SK-N-DZ (cell line): ENCODE measurements at regions not wholly inside any gene's neighbourhood (a gene's known extent, or its start where the extent isn't known, plus 50 kb on each side); places are given as distances from the start of the nearest gene placed in this dataset.

Experiments
- DNase-seq: peaks from one replicate; pipeline ENCODE4 v3.0.0-alpha.2; 2015; ENCODE audit warnings: low spot score

DNA sequence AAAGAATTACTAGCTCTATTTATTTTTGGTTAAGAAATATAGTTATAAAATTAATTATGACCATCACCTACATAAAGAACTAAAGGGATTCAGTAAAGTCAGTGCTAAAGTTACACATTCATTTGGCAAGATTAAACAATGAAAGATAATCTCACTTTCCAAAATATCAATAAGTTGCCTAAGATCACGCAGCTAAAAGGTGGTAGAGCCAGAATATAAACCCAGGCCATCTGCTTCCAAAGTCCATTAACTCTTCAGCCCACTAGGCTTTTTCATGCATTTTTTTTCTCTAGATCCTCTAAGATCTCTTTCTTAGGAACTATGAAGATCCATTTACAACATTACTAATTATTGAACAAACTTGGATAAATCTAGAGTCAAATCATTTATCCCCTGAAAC lies 66.6 kb upstream of the RND3 start:
- no peak for DNase-seq

DNA sequence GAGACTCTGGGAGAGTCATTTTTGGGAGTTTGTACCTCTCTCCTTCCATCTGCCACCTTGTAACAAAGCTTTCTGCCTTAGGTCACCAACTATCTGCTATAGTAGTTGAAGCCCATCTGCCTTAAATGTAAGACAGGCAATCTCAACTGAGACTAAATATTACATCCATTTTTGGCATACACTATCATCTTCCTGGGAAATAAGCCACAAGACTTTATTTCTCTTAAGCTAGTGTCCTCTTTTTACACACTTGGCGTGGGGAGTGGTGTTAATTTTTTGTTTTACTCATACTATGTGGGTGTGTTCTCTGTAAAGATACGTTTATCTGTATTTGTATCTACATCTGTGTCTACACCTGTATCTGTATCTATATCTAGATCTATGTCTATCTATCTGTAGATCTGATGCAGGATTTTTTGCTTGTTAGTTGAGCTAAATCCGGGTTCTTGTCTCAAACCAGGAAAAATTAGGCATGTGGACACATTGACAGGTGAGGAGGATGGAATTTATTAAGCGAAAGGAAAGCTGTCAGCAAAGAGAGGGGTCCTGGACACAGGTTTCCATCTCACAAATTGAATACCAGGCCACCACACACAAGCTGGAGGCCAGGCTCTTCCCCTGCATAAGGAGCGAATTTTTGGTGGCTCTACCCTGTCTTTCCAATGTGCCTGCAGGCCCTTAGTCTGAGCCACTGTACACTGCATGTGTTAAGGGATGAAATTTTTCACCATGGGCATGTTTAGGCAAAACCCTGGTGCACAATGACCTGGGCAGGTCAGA lies 64.8 kb upstream of the RND3 start:
- no peak for DNase-seq

DNA sequence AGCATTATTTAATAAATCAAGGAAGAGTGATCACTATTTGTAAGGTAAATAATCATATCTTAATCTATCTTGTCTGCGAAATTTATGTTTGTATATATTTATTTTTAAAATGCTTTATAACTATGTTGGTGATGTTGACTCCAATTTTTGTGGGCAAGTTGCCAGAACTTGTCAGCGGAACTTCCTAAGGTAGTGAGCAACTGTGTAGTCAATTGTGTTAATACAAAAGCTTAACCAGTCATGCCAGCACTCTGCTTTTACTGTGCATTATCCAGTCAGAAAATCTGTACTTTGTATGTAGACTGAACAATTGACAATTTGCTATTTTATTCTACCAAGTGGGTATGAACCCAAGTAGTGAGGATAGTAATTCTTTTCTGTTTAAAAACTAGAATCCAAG lies 61.9 kb upstream of the RND3 start:
- DNase-seq, result no peak

DNA sequence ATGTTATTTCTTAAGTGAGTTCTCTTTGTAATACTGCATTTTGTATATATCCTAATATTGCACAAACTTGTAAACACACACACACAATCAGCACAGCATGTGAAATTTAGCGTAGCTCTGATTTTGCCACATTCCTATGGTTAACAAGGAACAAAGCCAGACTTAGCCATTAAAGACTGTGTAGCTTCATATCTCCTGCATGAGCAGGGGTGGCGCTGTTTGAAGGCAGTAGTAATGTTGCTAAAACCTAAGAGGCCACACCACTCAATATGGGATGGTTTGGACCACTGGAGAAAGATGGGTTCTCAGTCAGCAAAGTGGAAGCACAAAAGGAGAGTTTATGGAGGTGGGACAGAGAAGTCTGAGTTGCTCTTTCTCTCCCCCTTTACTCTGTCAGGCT lies 61.1 kb upstream of the RND3 start:
- DNase-seq, result peak; percentile 17

DNA sequence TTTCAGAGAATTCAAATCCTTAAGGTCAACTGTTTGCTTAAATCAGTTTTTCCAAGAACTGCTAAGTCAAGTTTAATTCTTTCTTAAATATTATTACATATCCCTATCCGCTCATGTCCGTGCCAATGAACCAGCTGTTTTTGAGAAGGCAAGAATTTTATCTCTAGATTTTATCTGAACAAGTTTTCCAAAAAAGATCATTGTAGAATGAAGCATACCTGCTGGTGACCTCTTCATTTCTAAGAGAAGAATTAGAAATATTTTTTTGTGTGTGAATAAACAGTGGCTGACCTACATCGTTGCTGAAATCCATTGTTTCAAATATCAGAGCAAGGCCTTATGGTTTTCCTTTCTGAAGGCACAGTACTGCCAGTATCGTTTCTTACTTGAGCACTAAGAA lies 58.4 kb upstream of the RND3 start:
- DNase-seq, result no peak

DNA sequence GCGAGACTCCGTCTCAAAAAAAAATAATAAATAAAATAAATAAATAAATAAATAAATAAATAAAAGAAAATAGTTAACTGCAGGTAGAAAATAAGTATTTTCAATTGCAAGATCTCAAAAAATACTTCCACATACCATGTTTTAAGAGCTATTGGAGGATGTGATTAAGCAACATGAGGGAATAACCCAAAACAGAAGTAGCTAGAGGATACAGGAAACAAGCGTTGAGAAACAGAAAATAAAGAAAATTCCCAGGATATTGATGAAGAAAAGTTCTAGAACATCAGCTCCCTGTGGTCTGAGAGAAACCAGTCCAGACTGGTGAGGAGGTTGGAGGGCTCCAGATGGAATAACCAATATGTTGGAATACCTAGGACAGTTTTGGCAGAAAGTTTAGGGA lies 57.3 kb upstream of the RND3 start:
- no peak for DNase-seq

DNA sequence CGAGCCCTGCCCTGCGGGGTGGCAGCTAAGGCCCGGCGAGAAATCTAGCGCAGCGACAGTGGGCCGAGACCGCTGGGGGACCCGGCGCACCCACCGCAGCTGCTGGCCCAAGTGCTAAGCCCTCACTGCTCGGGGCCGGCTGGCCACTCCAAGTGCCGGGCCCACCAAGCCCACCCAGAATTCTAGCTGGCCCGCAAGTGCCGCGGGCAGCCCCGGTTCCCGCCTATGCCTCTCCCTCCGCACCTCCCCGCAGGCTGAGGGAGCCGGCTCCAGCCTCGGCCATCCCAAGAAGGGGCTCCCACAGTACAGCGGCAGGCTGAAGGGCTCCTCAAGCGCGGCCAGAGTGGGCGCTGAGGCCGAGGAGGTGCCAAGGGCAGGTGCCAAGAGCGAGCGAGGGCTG lies 55.2 kb upstream of the RND3 start:
- no peak for DNase-seq

DNA sequence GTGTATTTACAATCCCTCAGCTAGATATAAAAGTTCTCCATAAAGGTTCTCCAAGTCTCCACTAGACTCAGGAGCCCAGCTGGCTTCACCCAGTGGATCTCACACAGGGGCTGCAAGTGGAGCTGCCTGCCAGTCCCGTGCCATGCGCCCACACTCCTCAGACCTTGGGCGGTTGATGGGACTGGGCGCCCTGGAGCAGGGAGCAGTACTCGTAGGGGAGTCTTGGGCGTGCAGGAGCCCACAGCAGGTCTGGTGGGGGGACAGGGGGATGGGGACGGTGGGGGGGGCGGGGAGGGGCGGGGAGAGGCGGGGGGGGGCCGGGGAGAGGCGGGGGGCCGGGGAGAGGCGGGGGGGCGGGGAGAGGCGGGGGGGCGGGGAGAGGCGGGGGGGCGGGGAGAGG lies 54.7 kb upstream of the RND3 start:
- DNase-seq, result no peak

DNA sequence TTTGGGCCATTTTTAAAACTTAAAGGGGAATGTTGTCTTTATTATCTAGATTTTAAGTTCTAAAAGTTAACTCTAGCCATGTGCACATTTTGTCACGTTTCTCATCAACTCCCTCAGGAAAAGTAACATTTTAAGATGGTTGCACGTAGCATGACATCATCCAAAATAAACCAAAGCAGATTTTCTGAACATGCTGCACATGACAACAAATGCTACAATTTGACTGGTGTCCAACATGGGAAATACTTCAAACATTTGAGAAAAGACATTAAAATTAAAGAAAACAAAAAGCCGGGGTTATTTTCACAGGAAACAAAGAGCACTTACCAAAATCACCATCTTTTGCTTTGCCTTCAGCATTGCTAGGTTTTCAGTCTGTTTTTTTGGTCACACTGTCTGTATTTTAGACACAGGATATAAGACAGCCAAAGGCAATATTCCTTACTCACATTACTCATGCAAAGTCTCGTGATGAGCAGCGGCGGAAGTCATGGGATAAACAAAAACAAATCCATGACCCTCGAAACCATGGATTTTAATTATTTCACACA lies 51.3 kb upstream of the RND3 start:
- DNase-seq, result no peak
